ENCODE measurements at regions not wholly inside any gene's neighbourhood (a gene's known extent, or its start where the extent isn't known, plus 50 kb on each side); places are given as distances from the start of the nearest gene placed in this dataset.

DNA sequence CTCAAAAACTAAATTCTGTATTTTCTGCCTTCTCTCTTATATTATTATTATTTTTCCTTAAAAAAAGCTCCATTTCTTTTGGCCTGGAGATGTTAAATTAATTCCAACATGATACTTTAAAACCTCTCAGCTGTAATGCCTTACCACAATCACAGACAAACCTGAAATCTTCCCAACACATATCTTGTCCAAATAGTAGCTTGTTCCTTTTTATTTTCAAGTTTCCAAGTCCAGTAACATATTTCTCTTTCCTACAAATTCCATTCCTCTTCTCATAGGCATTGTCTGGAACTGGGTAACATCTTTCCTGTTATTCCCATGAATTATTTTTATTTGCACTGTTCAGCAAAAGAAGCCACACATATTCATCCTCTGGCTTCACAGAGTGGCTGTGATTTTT is 137.0 kb downstream of the SLITRK6 start:
- no peak overlapping the region for H3K4ac ChIP-seq (ENCODE audit: low read depth, low read length)
- no peaks in the 10 kb centered on the region for H3K27me3 ChIP-seq (ENCODE audit: control insufficient read depth, insufficient read depth, low read length)
- H3K9me3 ChIP-seq (ENCODE audit: control insufficient read depth, insufficient read depth, low read length) = no peaks in the 10 kb centered on the region
- H4K5ac ChIP-seq (ENCODE audit: low read depth, low read length) = no peak overlapping the region
- no peak for ATAC-seq (ENCODE audit: low read depth)
- BruUV-seq (replicated peaks) = no TSS peak
- no peak overlapping the region for H3K4me3 ChIP-seq (ENCODE audit: insufficient read depth, low read depth, low read length)
- no peak overlapping the region for H3K9ac ChIP-seq (ENCODE audit: low read depth, low read length)
- H3K4me1 ChIP-seq (ENCODE audit: control insufficient read depth, insufficient read depth, low read length) = no peaks in the 10 kb centered on the region; the same call in 1 of the 2 replicates
- no peak overlapping the region for H2AK9ac ChIP-seq (replicated peaks; ENCODE audit: low read depth, low read length, poor library complexity)
- H3K9me1 ChIP-seq (ENCODE audit: insufficient read depth, low read length) = no peaks in the 10 kb centered on the region
- H2AK5ac ChIP-seq (ENCODE audit: low read depth, low read length) = no peak overlapping the region
- H3K27ac ChIP-seq (ENCODE audit: insufficient read depth, low read length) = no peak overlapping the region
- DNase-seq = no peak
- H2BK5ac ChIP-seq (ENCODE audit: low read depth, low read length, poor library complexity, severe bottlenecking) = no peak overlapping the region
- in situ Hi-C loops (cut with MboI; ENCODE audit: low sequenced_read_pairs) (no loop called here), intact Hi-C loops (cut with micrococcal nuclease) (no loop called here), dilution Hi-C loops (cut with HindIII; ENCODE audit: low sequenced_read_pairs, unreplicated experiment) (no loop called here)
- no peaks in the 10 kb centered on the region for H3K36me3 ChIP-seq (ENCODE audit: control insufficient read depth, insufficient read depth, low read length)
- H3K18ac ChIP-seq (ENCODE audit: low read depth, low read length) = peak overlapping the region; percentile 41; the same call in 1 of the 2 replicates
- H2AFZ ChIP-seq (replicated peaks; ENCODE audit: low read length, poor library complexity) = no peak overlapping the region
- H2BK120ac ChIP-seq (ENCODE audit: low read depth, low read length) = no peak overlapping the region
- H2BK20ac ChIP-seq (ENCODE audit: low read depth, low read length) = no peak overlapping the region
- H3K14ac ChIP-seq (replicated peaks; ENCODE audit: low read depth, low read length) = no peak overlapping the region
- H4K8ac ChIP-seq (ENCODE audit: low read depth in 2 of 2, low read length in 2 of 2) = no peak overlapping the region
- no peak for TF ChIP-seq POLR2A (IDR thresholded peaks at IDR 0.05; ENCODE audit: low read depth, low read length)
- no peak for TF ChIP-seq SMC3 (IDR thresholded peaks at IDR 0.05; ENCODE audit: low read depth, low read length)
- no peak overlapping the region for H3K23ac ChIP-seq (ENCODE audit: low read depth, low read length)
- no peaks in the 10 kb centered on the region for H4K20me1 ChIP-seq (ENCODE audit: insufficient read depth, low read length)
- ChIA-PET CTCF (no interaction called here), POLR2A (ENCODE audit: unreplicated experiment) (no interaction called here)
- no peak overlapping the region for H3K4me2 ChIP-seq (ENCODE audit: low read depth, low read length)
- no peak overlapping the region for H3K56ac ChIP-seq (ENCODE audit: extremely low read depth, insufficient read depth, low read length)
- H3K79me1 ChIP-seq (ENCODE audit: low read depth in 1 of 2, low read length in 2 of 2) = no peaks in the 10 kb centered on the region
- no peak overlapping the region for H2BK15ac ChIP-seq (ENCODE audit: low read depth, low read length)
- no peak overlapping the region for H4K91ac ChIP-seq (ENCODE audit: insufficient read depth, low read depth, low read length)

Data from IMR-90 (cell line).